A673 (cell line): ENCODE measurements at regions not wholly inside any gene's neighbourhood (a gene's known extent, or its start where the extent isn't known, plus 50 kb on each side); places are given as distances from the start of the nearest gene placed in this dataset.

Source experiments
- CTCF ChIP-seq: fragments of 300-800, 200-600 bp; sonication (generic); conservative IDR thresholded peaks from 2 replicates; pipeline ENCODE4 v1.5.1; 2017; ENCODE audit warnings: low read depth, mild to moderate bottlenecking, antibody characterized with exemption, low read length, moderate library complexity, mixed read lengths
- EZH2 ChIP-seq: fragments of 200-600 bp; sonication (generic); IDR thresholded peaks from 2 replicates; pipeline ENCODE4 v1.6.1; 2017; ENCODE audit warnings: borderline replicate concordance, low read depth, mild to moderate bottlenecking, mixed read lengths, antibody characterized with exemption, low read length; ENCODE audit not compliant: poor library complexity, severe bottlenecking

- TF ChIP-seq CTCF = no peak
- no peak for TF ChIP-seq EZH2
Observed at GRCh38 chr15:25993506-25993905, 130.4 kb upstream of the ATP10A start.
